Tibial nerve (tissue), 4 donors: ENCODE measurements at regions not wholly inside any gene's neighbourhood (a gene's known extent, or its start where the extent isn't known, plus 50 kb on each side); places are given as distances from the start of the nearest gene placed in this dataset.

ENCODE experiments used
- EP300 ChIP-seq, 2 donors: sonication (generic); formaldehyde crosslinking; IDR thresholded peaks; one replicate each; pipeline ENCODE4 v1.6.1; 2017; ENCODE audit warnings: antibody characterized with exemption in 2 of 2, mild to moderate bottlenecking in 1 of 2
- TF ChIP-seq, protein P1 (sequence below), 5 experiments: fragments of 200-600 bp in 3 of 5; fragments of 450-650 bp in 2 of 5; sonication (generic) in 3 of 5; IDR thresholded peaks; one replicate each; pipeline ENCODE4 v1.5.1; 2016 to 2019; ENCODE audit warnings: antibody characterized with exemption in 5 of 5, mild to moderate bottlenecking in 3 of 5, moderate library complexity in 2 of 5

DNA sequence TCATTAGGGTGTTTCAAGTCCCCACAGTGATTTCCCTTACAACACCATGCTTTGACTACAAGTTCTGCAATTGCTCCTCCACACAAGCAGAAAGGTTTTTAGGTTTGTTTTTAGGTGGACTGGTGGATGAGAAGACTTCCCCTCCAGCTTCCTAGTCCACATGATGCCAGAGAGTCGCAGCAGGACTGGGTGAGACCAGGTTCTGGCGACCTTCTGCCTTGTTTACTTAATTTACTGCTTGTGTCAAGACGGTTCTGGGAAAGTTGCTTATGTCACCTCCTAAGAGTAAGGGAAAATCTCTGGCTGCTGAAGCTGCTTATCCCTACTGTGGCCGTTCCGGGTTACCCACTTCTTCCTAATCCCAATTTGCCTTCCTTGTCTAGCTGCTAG lies 76.4 kb downstream of the GLUL start:
- TF ChIP-seq, protein P1, sequence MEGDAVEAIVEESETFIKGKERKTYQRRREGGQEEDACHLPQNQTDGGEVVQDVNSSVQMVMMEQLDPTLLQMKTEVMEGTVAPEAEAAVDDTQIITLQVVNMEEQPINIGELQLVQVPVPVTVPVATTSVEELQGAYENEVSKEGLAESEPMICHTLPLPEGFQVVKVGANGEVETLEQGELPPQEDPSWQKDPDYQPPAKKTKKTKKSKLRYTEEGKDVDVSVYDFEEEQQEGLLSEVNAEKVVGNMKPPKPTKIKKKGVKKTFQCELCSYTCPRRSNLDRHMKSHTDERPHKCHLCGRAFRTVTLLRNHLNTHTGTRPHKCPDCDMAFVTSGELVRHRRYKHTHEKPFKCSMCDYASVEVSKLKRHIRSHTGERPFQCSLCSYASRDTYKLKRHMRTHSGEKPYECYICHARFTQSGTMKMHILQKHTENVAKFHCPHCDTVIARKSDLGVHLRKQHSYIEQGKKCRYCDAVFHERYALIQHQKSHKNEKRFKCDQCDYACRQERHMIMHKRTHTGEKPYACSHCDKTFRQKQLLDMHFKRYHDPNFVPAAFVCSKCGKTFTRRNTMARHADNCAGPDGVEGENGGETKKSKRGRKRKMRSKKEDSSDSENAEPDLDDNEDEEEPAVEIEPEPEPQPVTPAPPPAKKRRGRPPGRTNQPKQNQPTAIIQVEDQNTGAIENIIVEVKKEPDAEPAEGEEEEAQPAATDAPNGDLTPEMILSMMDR (IDR thresholded peaks at IDR 0.05) = no peak
- no peak for TF ChIP-seq EP300 (IDR thresholded peaks at IDR 0.05)
